NT2/D1 (cell line): ENCODE measurements at regions not wholly inside any gene's neighbourhood (a gene's known extent, or its start where the extent isn't known, plus 50 kb on each side); places are given as distances from the start of the nearest gene placed in this dataset.

Experiments
- DNase-seq: peaks from one replicate; pipeline ENCODE4 v3.0.0-alpha.2; 2011; ENCODE audit warnings: low read depth, low spot score
- H3K27me3 ChIP-seq: 2 replicates; pipeline ENCODE4 v1.6.0; 2011; ENCODE audit warnings: mild to moderate bottlenecking; ENCODE audit not compliant: insufficient read length, insufficient read depth
- H3K36me3 ChIP-seq: 2 replicates; pipeline ENCODE4 v1.6.1; 2011; ENCODE audit warnings: mild to moderate bottlenecking, low read length, mixed read lengths; ENCODE audit not compliant: insufficient read depth, insufficient read length
- H3K4me1 ChIP-seq: 2 replicates; pipeline ENCODE4 v1.5.1; 2011; ENCODE audit not compliant: insufficient read depth, insufficient read length
- H3K4me3 ChIP-seq: 2 replicates; pipeline ENCODE4 v1.5.1; 2011; ENCODE audit warnings: low read depth; ENCODE audit not compliant: insufficient read length
- H3K9ac ChIP-seq: 2 replicates; pipeline ENCODE4 v1.6.0; 2011; ENCODE audit warnings: low read depth; ENCODE audit not compliant: insufficient read length
- H3K9me3 ChIP-seq: 2 replicates; pipeline ENCODE4 v1.5.1; 2011; ENCODE audit warnings: mild to moderate bottlenecking, low read length; ENCODE audit not compliant: insufficient read depth
- SUZ12 ChIP-seq: IDR thresholded peaks from 2 replicates; pipeline ENCODE4 v1.6.1; 2011; ENCODE audit not compliant: insufficient read length, insufficient read depth; ENCODE audit errors: extremely low read depth
- YY1 ChIP-seq: IDR thresholded peaks from 2 replicates; pipeline ENCODE4 v1.6.1; 2011; ENCODE audit not compliant: insufficient read length, insufficient read depth
- ZNF274 ChIP-seq: IDR thresholded peaks from 2 replicates; pipeline ENCODE4 v1.6.1; 2011; ENCODE audit warnings: mild to moderate bottlenecking, low read depth, low read length

DNA sequence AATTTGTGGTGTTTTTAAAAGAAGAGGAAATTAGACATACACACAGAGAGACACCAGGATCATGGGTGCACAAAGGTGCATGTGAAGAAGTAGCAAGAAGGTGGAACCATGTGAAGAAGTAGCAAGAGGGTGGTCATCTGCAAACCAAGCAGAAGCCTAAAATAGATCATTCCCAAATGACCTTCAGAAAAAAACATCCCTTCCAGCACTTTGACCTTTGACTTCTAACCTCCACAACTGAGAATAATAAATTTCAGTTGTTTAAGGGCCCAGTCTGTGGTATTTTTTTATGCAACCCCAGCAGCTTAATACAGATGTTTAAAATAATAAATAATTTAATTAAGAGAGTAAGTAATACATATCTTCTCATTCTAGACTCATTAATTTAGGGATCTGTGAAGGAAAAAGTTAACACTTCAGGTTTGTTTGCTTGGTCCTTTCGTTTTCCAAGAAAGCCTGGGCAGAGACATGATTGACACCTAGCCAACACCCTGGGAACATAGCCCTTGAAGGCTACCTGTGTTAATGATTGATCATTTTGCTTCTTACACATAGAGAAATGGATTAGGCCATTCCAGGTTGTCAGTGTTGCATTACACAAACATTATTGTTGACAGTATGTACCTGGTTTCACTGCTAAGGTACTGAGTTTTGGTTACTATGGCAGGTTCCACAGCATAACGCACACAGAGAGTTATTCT lies 1331.2 kb upstream of the GBE1 start:
- H3K4me1 ChIP-seq: no peaks in the 10 kb centered on the region
- no peak for DNase-seq
- H3K4me3 ChIP-seq: no peak overlapping the region
- H3K36me3 ChIP-seq: no peaks in the 10 kb centered on the region
- no peaks in the 10 kb centered on the region for H3K27me3 ChIP-seq
- H3K9ac ChIP-seq: no peak overlapping the region
- H3K9me3 ChIP-seq: no peaks in the 10 kb centered on the region
- TF ChIP-seq YY1: no peak

DNA sequence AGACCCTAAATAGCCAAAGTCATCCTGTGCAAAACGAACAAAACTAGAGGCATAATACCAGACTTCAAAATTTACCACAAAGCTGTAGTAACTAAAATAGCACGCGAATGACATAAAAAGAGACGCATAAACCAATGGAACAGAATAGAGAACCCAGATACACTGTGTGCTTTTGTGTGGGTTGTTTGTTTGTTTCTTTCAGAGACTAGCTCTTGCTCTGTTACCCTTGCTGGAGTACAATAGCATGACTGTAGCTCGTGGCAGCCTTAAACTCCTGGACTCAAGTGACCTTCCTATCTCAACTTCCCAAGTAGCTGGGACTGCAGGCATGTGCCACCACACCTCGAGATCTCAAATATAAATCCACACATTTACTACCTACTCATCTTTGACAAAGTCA lies 1314.6 kb upstream of the GBE1 start:
- no peak overlapping the region for H3K9ac ChIP-seq
- no peaks in the 10 kb centered on the region for H3K9me3 ChIP-seq
- no peak overlapping the region for H3K4me3 ChIP-seq
- TF ChIP-seq YY1 (no peak), SUZ12 (no peak), ZNF274 (no peak)
- H3K36me3 ChIP-seq: no peaks in the 10 kb centered on the region
- no peaks in the 10 kb centered on the region for H3K27me3 ChIP-seq
- DNase-seq: no peak
- H3K4me1 ChIP-seq: no peaks in the 10 kb centered on the region

DNA sequence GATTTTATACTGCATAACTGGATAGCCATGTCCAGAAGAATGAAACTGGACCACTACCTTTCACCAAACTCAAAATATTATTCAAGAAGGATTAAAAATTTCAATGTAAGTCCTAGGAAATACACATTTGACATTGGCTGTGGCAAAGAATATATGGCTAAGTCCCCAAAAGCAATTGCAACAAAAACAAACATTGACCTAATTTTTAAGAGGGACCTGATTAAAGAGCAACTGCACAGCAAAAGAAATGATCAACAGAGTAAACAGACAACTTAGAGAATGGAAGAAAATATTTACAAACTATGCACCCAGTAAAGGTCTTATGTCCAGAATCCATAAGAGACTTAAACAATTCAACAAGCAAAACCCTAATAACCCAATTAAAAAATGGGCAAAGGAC lies 1313.0 kb upstream of the GBE1 start:
- no peaks in the 10 kb centered on the region for H3K4me1 ChIP-seq
- no peak overlapping the region for H3K9ac ChIP-seq
- H3K9me3 ChIP-seq: no peaks in the 10 kb centered on the region
- H3K27me3 ChIP-seq: no peaks in the 10 kb centered on the region
- DNase-seq: no peak
- no peak overlapping the region for H3K4me3 ChIP-seq
- H3K36me3 ChIP-seq: no peaks in the 10 kb centered on the region
- no peak for TF ChIP-seq YY1
- no peak for TF ChIP-seq ZNF274
- TF ChIP-seq SUZ12: no peak

DNA sequence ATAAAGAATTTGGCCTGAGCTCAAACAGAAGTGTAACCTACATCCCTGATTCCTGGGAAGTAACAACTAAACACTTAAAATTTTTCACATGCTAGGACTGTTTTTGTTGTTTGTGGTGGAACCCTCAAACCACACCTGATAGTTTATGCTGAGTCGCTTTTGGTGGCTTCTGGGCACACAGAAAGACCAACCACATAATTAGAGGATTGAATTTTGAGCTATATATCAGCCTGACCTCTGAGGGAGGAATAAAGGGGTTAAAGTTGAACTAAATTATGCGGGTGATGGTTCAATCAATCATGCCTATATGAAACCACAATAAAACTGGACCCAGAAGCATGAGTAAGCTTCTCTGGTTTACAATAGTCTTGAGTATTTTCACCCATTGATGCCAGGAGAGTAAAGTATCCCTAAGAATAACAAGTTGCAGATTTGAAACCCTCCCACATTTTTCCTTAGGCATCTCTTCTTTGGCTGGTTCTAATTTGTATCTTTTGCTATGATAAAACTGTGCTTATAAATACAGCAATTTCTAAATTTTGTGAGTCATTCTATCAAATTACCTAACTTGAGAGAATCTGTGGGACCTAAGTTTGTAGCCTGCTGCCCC lies 1304.5 kb upstream of the GBE1 start:
- Histone ChIP-seq H3K9ac (no peak overlapping the region), H3K4me1 (no peaks in the 10 kb centered on the region), H3K9me3 (peaks cover 9% of the 10 kb centered on the region), H3K4me3 (no peak overlapping the region), H3K27me3 (no peaks in the 10 kb centered on the region), H3K36me3 (no peaks in the 10 kb centered on the region)
- DNase-seq: no peak
- no peak for TF ChIP-seq SUZ12
- no peak for TF ChIP-seq YY1
- no peak for TF ChIP-seq ZNF274

DNA sequence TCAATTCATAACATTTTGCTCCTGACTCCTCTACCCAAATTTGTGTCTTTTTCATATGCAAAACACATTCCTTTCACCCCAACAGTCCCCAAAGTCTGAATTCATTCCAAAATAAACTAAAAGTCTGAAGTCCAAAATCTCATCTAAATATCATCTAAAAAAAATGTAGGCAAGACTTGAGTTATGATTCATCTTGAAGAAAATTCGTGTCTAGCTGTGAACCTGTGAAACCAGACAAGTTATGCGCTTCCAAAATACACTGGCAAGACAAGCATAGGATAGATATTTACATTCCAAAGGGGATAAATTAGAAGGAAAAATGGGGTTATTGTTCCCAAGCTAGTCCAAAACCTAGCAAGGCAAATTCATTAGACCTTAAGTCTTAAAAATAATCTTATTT lies 1302.0 kb upstream of the GBE1 start:
- H3K4me1 ChIP-seq: no peaks in the 10 kb centered on the region
- no peak for DNase-seq
- no peaks in the 10 kb centered on the region for H3K36me3 ChIP-seq
- no peak overlapping the region for H3K9ac ChIP-seq
- H3K4me3 ChIP-seq: no peak overlapping the region
- TF ChIP-seq ZNF274 (no peak), YY1 (no peak), SUZ12 (no peak)
- H3K27me3 ChIP-seq: no peaks in the 10 kb centered on the region
- H3K9me3 ChIP-seq: peaks cover 14% of the 10 kb centered on the region

DNA sequence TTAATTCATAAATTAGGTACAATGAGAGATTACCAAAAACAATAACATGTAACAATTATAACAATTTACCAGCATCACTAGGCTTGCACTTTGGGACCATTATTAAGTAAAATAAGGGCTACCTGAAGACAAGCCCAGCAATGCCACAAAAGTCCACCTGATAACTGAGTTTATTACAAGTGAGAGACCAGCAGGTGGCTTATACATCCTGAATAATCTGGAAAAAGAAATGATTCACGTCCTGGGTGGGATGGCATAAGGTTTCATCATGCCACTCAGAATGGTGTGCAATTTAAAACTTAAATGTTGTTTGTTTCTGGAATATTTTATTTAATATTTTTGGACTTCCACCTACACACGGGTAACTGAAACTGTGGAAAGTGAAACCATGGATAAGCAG lies 1287.1 kb upstream of the GBE1 start:
- no peak overlapping the region for H3K9ac ChIP-seq
- no peaks in the 10 kb centered on the region for H3K4me1 ChIP-seq
- H3K36me3 ChIP-seq: no peaks in the 10 kb centered on the region
- no peak for DNase-seq
- TF ChIP-seq SUZ12 (no peak), ZNF274 (no peak), YY1 (no peak)
- H3K9me3 ChIP-seq: no peaks in the 10 kb centered on the region
- no peaks in the 10 kb centered on the region for H3K27me3 ChIP-seq
- H3K4me3 ChIP-seq: no peak overlapping the region

DNA sequence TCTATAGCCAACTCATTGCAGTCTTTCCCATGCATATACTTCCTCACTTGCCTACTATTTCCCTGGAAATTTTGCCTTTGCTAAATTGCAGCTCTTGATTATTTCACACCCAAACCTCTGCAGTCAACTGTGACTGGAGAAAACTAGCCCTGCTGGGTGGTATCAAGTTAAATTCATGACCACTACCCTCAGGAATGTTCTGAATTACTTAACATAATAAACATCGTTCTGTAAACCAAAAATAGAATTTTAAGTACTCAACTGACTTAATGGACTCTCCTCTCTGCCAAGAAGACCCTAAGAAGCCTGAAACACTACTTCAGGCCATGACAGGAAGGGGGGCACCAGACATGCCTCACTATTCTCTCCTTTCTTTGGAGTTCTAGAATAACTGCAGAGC lies 1278.0 kb upstream of the GBE1 start:
- DNase-seq: no peak
- Histone ChIP-seq H3K4me1 (no peaks in the 10 kb centered on the region), H3K27me3 (no peaks in the 10 kb centered on the region), H3K4me3 (no peak overlapping the region), H3K9ac (no peak overlapping the region), H3K36me3 (no peaks in the 10 kb centered on the region), H3K9me3 (no peaks in the 10 kb centered on the region)
- no peak for TF ChIP-seq ZNF274
- no peak for TF ChIP-seq SUZ12
- TF ChIP-seq YY1: no peak
